Upper lobe of left lung (tissue), 6 donors: ENCODE measurements at regions not wholly inside any gene's neighbourhood (a gene's known extent, or its start where the extent isn't known, plus 50 kb on each side); places are given as distances from the start of the nearest gene placed in this dataset.
A peak's percentile ranks its signal among the peaks of the same experiment; 100 is the strongest.

Experiments
- ATAC-seq, 2 donors: fragments of 200-7000 bp; cut with Tn5 transposase; one replicate each; pipeline ENCODE4 v1.9.1; 2022; ENCODE audit warnings: mild to moderate bottlenecking in 2 of 2, moderate library complexity in 2 of 2; ENCODE audit not compliant: low FRiP score in 2 of 2
- DNase-seq, 2 donors: peaks; one replicate each; pipeline ENCODE4 v3.0.0-alpha.2; 2019 to 2020
- H3K27ac ChIP-seq, 4 donors: fragments of 200-600 bp; sonication (generic); one replicate each; pipeline ENCODE4 v1.5.1; 2016 to 2019
- H3K27me3 ChIP-seq, 4 donors: fragments of 200-600 bp; sonication (generic); one replicate each; pipeline ENCODE4 v1.5.1; 2017 to 2019
- H3K36me3 ChIP-seq, 4 donors: fragments of 200-600 bp; sonication (generic); one replicate each; pipeline ENCODE4 v1.5.1; 2016 to 2019
- H3K4me1 ChIP-seq, 4 donors: fragments of 200-600 bp; sonication (generic); one replicate each; pipeline ENCODE4 v1.5.1; 2018 to 2019
- H3K4me3 ChIP-seq, 4 donors: fragments of 200-600 bp; sonication (generic); one replicate each; pipeline ENCODE4 v1.5.1; 2017 to 2019; ENCODE audit warnings: mild to moderate bottlenecking in 2 of 4, moderate library complexity in 1 of 4
- H3K9me3 ChIP-seq, 4 donors: fragments of 200-600 bp; sonication (generic); one replicate each; pipeline ENCODE4 v1.5.1; 2018 to 2019
- EP300 ChIP-seq, 4 donors: sonication (generic); formaldehyde crosslinking; IDR thresholded peaks; one replicate each; pipeline ENCODE4 v1.5.1; 2017; ENCODE audit warnings: antibody characterized with exemption in 4 of 4, control low read depth in 2 of 4
- POLR2A ChIP-seq, 4 donors: fragments of 450-650 bp; IDR thresholded peaks; one replicate each; pipeline ENCODE4 v1.5.1; 2016 to 2017; ENCODE audit warnings: antibody characterized with exemption in 4 of 4, mild to moderate bottlenecking in 2 of 4
- POLR2AphosphoS5 ChIP-seq, 2 donors: sonication (generic); formaldehyde crosslinking; IDR thresholded peaks; one replicate each; pipeline ENCODE4 v1.5.1; 2017; ENCODE audit warnings: antibody characterized with exemption in 2 of 2
- WGBS, 2 donors: methylation state at CpG; one replicate each; pipeline ENCODE4 v1.1.5; 2017 to 2018; 5-methylcytosine and 5-hydroxymethylcytosine counted together
- TF ChIP-seq, protein P1 (sequence below), 6 experiments: fragments of 450-650 bp in 4 of 6; fragments of 200-600 bp in 2 of 6; sonication (generic) in 2 of 6; IDR thresholded peaks; one replicate each; pipeline ENCODE4 v1.5.1; 2016 to 2019; ENCODE audit warnings: antibody characterized with exemption in 6 of 6
- donor health status: DM: no; HTN: no; CAD: no; lungs with moderate emphysema.
- donor health status: DM: no; HTN: yes; CAD: no; lungs with severe emphysema.

DNA sequence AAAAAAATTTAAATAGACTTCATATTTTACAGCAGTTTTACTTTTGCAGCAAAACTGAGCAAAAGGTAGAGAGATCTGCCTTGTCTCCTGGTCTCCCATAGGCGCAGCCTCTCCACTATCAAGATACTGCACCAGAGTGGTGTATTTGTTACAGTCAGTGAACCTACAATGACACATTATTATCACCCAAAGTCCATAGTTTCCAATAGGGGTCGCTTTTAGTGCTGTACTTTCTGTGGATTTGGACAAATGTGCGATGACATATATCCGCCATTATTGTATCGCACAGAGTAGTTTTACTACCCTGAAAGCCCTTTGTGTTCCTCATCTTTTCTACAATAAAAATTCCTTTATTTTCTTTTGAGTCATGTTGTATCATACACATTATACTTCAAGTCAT is 153.2 kb upstream of the CCDC179 start:
- Histone ChIP-seq H3K4me1 (no peaks in the 10 kb centered on the region), H3K36me3 (no peaks in the 10 kb centered on the region), H3K27me3 (no peaks in the 10 kb centered on the region), H3K9me3 (no peaks in the 10 kb centered on the region), H3K27ac (no peak overlapping the region), H3K4me3 (no peak overlapping the region)
- 89 to 90% methylated on average over 5 of the region's 5 CpGs for WGBS, 2 donors
- ATAC-seq (no peak), DNase-seq (no peak)
- no peak for TF ChIP-seq POLR2AphosphoS5 (IDR thresholded peaks at IDR 0.05)
- TF ChIP-seq POLR2A (IDR thresholded peaks at IDR 0.05) = no peak
- TF ChIP-seq, protein P1, sequence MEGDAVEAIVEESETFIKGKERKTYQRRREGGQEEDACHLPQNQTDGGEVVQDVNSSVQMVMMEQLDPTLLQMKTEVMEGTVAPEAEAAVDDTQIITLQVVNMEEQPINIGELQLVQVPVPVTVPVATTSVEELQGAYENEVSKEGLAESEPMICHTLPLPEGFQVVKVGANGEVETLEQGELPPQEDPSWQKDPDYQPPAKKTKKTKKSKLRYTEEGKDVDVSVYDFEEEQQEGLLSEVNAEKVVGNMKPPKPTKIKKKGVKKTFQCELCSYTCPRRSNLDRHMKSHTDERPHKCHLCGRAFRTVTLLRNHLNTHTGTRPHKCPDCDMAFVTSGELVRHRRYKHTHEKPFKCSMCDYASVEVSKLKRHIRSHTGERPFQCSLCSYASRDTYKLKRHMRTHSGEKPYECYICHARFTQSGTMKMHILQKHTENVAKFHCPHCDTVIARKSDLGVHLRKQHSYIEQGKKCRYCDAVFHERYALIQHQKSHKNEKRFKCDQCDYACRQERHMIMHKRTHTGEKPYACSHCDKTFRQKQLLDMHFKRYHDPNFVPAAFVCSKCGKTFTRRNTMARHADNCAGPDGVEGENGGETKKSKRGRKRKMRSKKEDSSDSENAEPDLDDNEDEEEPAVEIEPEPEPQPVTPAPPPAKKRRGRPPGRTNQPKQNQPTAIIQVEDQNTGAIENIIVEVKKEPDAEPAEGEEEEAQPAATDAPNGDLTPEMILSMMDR (IDR thresholded peaks at IDR 0.05) = no peak
- TF ChIP-seq EP300 (IDR thresholded peaks at IDR 0.05) = no peak

DNA sequence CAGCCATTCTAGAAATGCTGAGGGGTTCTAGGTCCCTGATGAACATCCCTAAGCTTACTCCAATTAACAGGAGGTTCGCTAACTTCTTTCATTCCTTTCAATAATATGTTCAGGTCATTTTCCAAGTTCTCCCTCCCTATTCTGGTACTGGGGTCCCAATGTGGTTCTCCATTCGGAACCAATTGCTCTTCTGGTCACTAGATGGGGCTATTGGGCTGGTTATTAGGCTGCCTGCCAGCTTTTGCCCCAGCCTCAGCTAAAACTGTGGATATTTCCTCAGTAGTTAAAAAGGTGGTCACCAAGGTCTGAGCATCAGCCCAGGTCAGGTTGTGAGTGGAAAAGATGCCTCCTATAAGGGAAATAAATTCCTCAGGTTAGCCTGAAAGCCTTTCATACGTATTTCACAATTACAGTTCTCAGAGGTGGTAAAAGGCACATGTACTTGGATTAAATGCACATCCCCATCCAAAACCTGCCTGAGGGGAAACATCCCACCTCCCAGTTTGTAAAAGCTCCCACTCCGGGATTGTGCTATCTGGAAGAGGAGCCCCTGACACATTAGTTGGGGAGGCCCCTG is 161.1 kb upstream of the CCDC179 start:
- ATAC-seq = peak in 1 of 2 donors; percentile 58
- H3K27me3 ChIP-seq = no peaks in the 10 kb centered on the region
- H3K4me1 ChIP-seq = no peaks in the 10 kb centered on the region
- no peaks in the 10 kb centered on the region for H3K36me3 ChIP-seq
- no peak overlapping the region for H3K4me3 ChIP-seq
- H3K27ac ChIP-seq = no peak overlapping the region
- no peak for DNase-seq
- TF ChIP-seq, protein P1 (IDR thresholded peaks at IDR 0.05) = peak in 4 of 6 experiments; percentile 10 to 38 (median 26)
- no peak for TF ChIP-seq EP300 (IDR thresholded peaks at IDR 0.05)
- 44 to 50% methylated on average over 3 to 4 of the region's 4 CpGs for WGBS, 2 donors
- no peaks in the 10 kb centered on the region for H3K9me3 ChIP-seq

DNA sequence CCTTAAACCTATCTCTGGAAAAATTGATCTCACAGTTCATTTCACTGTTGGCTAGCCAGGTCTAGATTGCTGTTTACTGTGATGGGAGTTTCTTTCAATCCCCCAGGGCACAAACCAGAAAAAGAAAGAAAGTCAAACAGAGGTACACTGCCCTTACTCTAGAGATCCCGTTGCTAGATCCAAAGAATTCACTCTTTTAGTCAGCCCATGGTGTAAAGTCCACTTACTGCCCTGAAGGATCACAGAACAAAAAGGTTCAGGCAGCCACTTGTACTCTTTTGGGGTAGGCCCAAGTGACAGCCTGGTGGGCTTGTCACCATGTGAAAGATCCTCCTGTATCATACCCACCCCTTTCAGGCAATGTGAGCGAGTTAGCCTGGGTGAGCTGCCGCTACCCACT is 162.6 kb upstream of the CCDC179 start:
- no peak for DNase-seq
- no peaks in the 10 kb centered on the region for H3K27me3 ChIP-seq
- no peak for ATAC-seq
- H3K9me3 ChIP-seq = no peaks in the 10 kb centered on the region
- no peaks in the 10 kb centered on the region for H3K36me3 ChIP-seq
- H3K27ac ChIP-seq = no peak overlapping the region
- H3K4me3 ChIP-seq = no peak overlapping the region
- TF ChIP-seq, protein P1 (IDR thresholded peaks at IDR 0.05) = no peak
- TF ChIP-seq POLR2AphosphoS5 (IDR thresholded peaks at IDR 0.05) = no peak
- no peak for TF ChIP-seq EP300 (IDR thresholded peaks at IDR 0.05)
- TF ChIP-seq POLR2A (IDR thresholded peaks at IDR 0.05) = no peak
- H3K4me1 ChIP-seq = no peaks in the 10 kb centered on the region
- WGBS, 2 donors = 88 to 90% methylated on average over 1 to 3 of the region's 3 CpGs

DNA sequence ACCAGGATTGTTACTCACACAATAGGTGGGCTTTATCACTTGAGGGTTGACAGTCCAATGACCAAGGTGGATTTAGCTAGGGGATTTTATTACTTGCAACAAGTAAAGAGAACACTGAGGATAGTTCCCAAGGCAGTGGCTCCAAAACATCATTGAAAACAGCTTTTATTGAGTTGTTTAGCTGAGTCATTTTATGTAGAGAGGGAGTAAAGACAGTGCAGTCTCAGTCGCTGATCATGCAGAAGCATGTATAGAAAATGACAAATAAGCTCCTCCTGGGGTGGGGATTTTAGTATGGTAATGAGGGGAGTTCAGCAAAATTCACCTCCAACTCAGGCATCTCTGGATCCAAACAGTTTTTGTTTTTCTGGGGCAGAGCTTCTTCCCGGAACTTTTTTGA is 163.0 kb upstream of the CCDC179 start:
- no peak for ATAC-seq
- TF ChIP-seq, protein P1 (IDR thresholded peaks at IDR 0.05) = no peak
- TF ChIP-seq POLR2A (IDR thresholded peaks at IDR 0.05) = no peak
- no peaks in the 10 kb centered on the region for H3K36me3 ChIP-seq
- H3K4me1 ChIP-seq = no peaks in the 10 kb centered on the region
- H3K27me3 ChIP-seq = no peaks in the 10 kb centered on the region
- 78 to 81% methylated on average over 2 of the region's 2 CpGs for WGBS, 2 donors
- DNase-seq = no peak
- H3K27ac ChIP-seq = no peak overlapping the region
- no peak overlapping the region for H3K4me3 ChIP-seq
- no peaks in the 10 kb centered on the region for H3K9me3 ChIP-seq

DNA sequence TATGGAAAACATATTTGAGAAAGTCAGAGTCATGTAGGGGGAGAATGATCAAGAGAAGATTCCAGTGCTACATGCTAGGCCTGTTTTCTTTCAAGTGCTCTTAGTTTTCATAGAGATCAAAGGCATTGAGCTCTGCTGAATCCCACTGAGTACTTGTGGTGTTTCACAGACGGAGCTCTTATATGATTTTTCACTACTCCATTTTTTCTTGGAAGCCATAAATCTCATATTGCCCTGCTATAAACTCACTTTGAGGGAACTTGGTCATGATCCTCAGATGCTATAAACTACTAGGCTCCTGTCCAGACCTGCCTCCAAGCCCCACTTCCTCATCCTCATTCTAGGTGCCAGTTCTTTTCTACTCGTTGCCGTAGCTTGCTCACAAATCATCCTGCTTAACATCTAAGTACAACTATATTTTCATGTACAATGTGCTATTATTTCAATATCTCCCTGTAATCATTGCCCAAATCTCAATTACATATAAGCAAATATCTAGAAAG is 180.8 kb upstream of the CCDC179 start:
- Histone ChIP-seq H3K4me3 (no peak overlapping the region), H3K27me3 (no peaks in the 10 kb centered on the region), H3K36me3 (no peaks in the 10 kb centered on the region), H3K9me3 (no peaks in the 10 kb centered on the region), H3K4me1 (no peaks in the 10 kb centered on the region), H3K27ac (no peak overlapping the region)
- TF ChIP-seq, protein P1 (IDR thresholded peaks at IDR 0.05) = no peak
- ATAC-seq (no peak), DNase-seq (no peak)
- WGBS, 2 donors = 58% methylated on average over 3 of the region's 3 CpGs
